LNCaP clone FGC (cell line): ENCODE measurements at regions not wholly inside any gene's neighbourhood (a gene's known extent, or its start where the extent isn't known, plus 50 kb on each side); places are given as distances from the start of the nearest gene placed in this dataset.

Experiments used
- DNase-seq: peaks from one replicate; pipeline ENCODE4 v3.0.0-alpha.2; 2011; ENCODE audit warnings: low read depth
- H3K4me3 ChIP-seq: 2 replicates; pipeline ENCODE4 v1.5.1; 2011; ENCODE audit warnings: mild to moderate bottlenecking, low read depth, low read length, control low read depth
- CTCF ChIP-seq: IDR thresholded peaks from 2 replicates; pipeline ENCODE4 v1.5.1; 2012; ENCODE audit warnings: mild to moderate bottlenecking; ENCODE audit not compliant: control insufficient read depth, insufficient read depth; ENCODE audit errors: extremely low read depth

GRCh38 chr7:96481796-96482195 lies 159.9 kb upstream of the SLC25A13 start:
- no peak for DNase-seq
- TF ChIP-seq CTCF, result no peak
- H3K4me3 ChIP-seq, result no peak overlapping the region

GRCh38 chr7:96479015-96479645 lies 157.2 kb upstream of the SLC25A13 start:
- no peak for DNase-seq
- no peak overlapping the region for H3K4me3 ChIP-seq
- no peak for TF ChIP-seq CTCF

- DNase-seq, result no peak
- no peak overlapping the region for H3K4me3 ChIP-seq
- no peak for TF ChIP-seq CTCF
Observed at GRCh38 chr7:96471606-96472005, 149.7 kb upstream of the SLC25A13 start.

- DNase-seq, result no peak
- TF ChIP-seq CTCF, result no peak
- H3K4me3 ChIP-seq, result no peak overlapping the region
Observed at GRCh38 chr7:96452146-96452545, 130.2 kb upstream of the SLC25A13 start.

- TF ChIP-seq CTCF, result no peak
- no peak for DNase-seq
Observed at GRCh38 chr7:96449094-96449493, 127.2 kb upstream of the SLC25A13 start.

GRCh38 chr7:96447109-96447645 lies 125.3 kb upstream of the SLC25A13 start:
- H3K4me3 ChIP-seq, result no peak overlapping the region
- no peak for TF ChIP-seq CTCF
- DNase-seq, result no peak

More at GRCh38 chr7:96449094-96449493, 127.2 kb upstream of the SLC25A13 start:
- H3K4me3 ChIP-seq, result no peak overlapping the region
